ENCODE measurements at regions not wholly inside any gene's neighbourhood (a gene's known extent, or its start where the extent isn't known, plus 50 kb on each side); places are given as distances from the start of the nearest gene placed in this dataset.

DNA sequence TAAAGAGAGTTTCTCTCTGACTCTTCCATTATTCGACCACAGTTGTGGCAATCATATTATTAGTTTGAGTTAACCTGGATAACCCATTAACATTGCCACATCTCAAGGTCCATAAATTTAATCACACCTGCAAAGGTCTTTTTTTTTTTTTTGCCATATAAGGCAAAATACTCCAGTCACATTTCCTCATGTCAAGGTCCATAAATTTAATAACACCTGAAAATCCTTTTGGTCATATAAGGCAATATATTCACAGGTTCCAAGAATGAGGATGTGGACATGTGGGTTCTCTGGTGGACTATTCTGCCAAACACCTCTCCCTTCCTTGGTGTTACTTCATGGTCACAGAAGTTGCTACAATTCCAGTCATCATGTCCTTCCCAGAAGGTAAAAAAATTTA is 213.5 kb upstream of the COX7C start:
- Mint-ChIP-seq H3K9me3 (no peaks in the 10 kb centered on the region), H3K4me3 (no peak overlapping the region), H3K4me1 (ENCODE audit: low read depth) (no peaks in the 10 kb centered on the region), H3K27me3 (no peaks in the 10 kb centered on the region), H3K27ac (no peak overlapping the region), H3K36me3 (no peaks in the 10 kb centered on the region)
- DNase-seq = no peak
- CTCF ChIA-PET = interaction anchor here (0.7 kb wide), 1 partner anchor 476 kb away, joined by 3 read pairs; no protein-coding TSS in a partner anchor
- intact Hi-C loops (cut with micrococcal nuclease) = no loop called here
- POLR2A ChIA-PET = interaction anchor here (0.6 kb wide), 1 partner anchor 987 kb away, joined by 4 read pairs; no protein-coding TSS in a partner anchor

DNA sequence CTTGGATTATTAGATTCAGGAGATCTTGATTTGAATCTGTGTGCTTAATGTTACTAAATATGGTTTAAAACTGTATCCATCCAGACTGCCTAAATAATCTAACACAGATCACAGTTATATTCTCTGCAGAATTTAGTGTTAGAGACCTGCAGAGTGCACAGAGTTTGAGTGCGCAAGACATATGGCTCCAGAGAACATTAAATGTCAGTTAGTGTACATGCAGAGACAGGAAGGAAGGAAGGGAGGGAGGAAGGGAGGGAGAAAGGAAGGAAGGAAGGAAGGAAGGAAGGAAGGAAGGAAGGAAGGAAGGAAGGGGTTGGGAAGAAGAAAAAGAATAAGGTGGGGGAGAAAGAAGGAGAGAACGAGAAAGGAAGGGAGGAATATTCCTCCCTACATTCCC is 210.0 kb upstream of the COX7C start:
- no peaks in the 10 kb centered on the region for H3K36me3 Mint-ChIP-seq
- H3K27ac Mint-ChIP-seq = no peak overlapping the region
- no peaks in the 10 kb centered on the region for H3K4me1 Mint-ChIP-seq (ENCODE audit: low read depth)
- no peaks in the 10 kb centered on the region for H3K9me3 Mint-ChIP-seq
- no peak overlapping the region for H3K4me3 Mint-ChIP-seq
- DNase-seq = no peak
- intact Hi-C loops (cut with micrococcal nuclease) = no loop called here
- ChIA-PET POLR2A (no interaction called here), CTCF (no interaction called here)
- H3K27me3 Mint-ChIP-seq = no peaks in the 10 kb centered on the region

DNA sequence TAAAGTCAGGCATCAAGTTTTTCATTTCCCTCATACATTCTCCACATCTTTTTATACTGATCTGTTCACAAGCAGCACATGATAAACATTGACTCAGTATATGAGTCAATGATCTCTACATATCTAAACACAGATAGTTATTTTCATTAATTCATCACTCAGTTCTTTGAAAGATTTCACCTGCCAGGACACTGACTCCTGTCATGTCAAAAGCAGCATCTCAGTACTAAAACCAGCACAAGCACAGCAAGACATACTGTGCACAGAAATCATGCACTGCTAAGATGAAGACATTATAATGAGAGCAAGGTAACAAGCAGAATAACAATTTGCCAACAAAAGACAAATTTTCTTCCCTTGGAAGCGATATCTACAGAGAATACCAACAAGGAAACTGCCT is 206.1 kb upstream of the COX7C start:
- Mint-ChIP-seq H3K27ac (no peak overlapping the region), H3K27me3 (no peaks in the 10 kb centered on the region), H3K4me1 (ENCODE audit: low read depth) (no peaks in the 10 kb centered on the region), H3K9me3 (no peaks in the 10 kb centered on the region), H3K36me3 (no peaks in the 10 kb centered on the region), H3K4me3 (no peak overlapping the region)
- no peak for DNase-seq
- intact Hi-C loops (cut with micrococcal nuclease) = no loop called here
- CTCF ChIA-PET = no interaction called here
- POLR2A ChIA-PET = no interaction called here

DNA sequence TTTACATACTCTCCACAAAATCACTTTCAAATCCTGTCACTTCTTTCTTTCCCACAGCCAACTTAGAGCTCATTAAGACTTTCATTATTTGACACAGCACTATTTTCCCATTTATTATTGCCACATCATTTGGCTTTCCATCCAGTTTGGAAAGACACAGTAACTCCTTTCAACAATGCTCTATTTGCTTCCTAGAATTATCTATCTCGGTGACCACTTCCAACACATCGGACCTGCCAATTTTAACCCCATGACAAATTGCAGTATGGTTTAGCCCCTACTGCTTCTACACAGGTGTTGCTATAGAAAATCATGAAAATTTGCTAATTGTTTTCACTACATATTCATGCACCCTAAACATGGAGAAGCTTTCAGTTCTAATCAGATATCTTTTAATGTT is 190.6 kb upstream of the COX7C start:
- intact Hi-C loops (cut with micrococcal nuclease) = no loop called here
- peaks cover 5% of the 10 kb centered on the region for H3K27me3 Mint-ChIP-seq
- ChIA-PET CTCF (no interaction called here), POLR2A (no interaction called here)
- no peak overlapping the region for H3K4me3 Mint-ChIP-seq
- DNase-seq = no peak
- no peak overlapping the region for H3K27ac Mint-ChIP-seq
- H3K9me3 Mint-ChIP-seq = peaks cover 3% of the 10 kb centered on the region
- no peaks in the 10 kb centered on the region for H3K4me1 Mint-ChIP-seq (ENCODE audit: low read depth)
- H3K36me3 Mint-ChIP-seq = no peaks in the 10 kb centered on the region

DNA sequence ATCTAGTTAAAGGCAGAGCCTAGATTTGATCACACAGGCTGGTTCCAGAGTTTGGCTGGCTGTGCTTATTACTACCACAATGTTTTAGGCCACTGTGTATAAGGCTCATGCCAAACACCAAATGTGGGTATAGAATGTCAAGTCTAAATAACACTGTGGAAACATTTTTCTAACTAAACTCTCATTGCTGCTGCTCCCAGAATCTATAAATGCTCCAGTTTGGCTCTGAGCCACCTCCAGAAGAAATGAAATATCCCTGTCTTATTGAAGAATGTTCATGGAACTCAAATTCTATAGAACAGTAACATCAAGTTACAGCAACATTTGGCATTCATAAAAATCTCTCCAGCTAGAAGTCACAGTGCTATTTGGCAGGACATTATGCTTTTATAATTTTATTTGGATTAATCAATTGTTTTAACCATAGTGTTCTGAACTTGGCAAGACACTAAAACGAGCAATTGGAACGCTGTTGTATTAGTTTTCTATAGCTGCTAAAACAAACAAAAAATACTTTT is 178.1 kb upstream of the COX7C start:
- ChIA-PET CTCF (no interaction called here), POLR2A (no interaction called here)
- no peak for DNase-seq
- no peaks in the 10 kb centered on the region for H3K9me3 Mint-ChIP-seq
- no peak overlapping the region for H3K27ac Mint-ChIP-seq
- H3K36me3 Mint-ChIP-seq = no peaks in the 10 kb centered on the region
- no peaks in the 10 kb centered on the region for H3K27me3 Mint-ChIP-seq
- H3K4me3 Mint-ChIP-seq = no peak overlapping the region
- intact Hi-C loops (cut with micrococcal nuclease) = no loop called here
- H3K4me1 Mint-ChIP-seq (ENCODE audit: low read depth) = no peaks in the 10 kb centered on the region

DNA sequence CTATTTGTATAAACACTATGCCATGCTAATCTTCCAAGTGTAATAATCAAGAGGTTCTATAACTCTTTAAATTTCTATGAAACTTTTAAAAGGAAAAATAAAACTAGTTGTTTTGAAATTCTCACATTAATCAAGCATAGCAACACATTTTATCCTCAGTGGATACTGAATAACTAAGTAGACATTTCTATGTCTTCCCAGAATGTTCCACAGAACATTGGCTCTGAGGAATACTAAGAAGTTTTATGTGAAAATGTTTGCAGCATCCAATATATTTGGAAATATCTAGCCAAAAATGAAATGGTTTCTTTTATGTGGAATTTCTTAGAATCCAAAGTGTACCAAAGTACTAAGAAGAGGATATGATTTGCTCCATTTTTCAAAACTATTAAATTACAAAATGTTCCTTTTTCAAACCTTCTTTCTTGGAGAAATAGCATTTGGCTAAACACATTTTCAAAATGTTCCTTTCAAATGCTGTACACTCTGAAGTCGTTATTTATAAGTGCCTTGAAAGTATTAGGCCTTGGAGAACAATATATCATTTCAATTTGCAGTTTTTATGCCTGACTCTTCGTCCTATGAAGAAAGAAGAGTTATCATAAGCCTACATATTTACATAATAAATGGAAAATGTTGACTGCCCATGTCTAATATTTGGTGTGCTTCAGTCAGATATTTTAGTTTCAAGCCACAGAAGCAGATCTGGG is 175.6 kb upstream of the COX7C start:
- DNase-seq = no peak
- ChIA-PET POLR2A (no interaction called here), CTCF (no interaction called here)
- Mint-ChIP-seq H3K4me3 (no peak overlapping the region), H3K36me3 (no peaks in the 10 kb centered on the region), H3K4me1 (ENCODE audit: low read depth) (no peaks in the 10 kb centered on the region), H3K9me3 (no peaks in the 10 kb centered on the region), H3K27me3 (no peaks in the 10 kb centered on the region), H3K27ac (no peak overlapping the region)
- intact Hi-C loops (cut with micrococcal nuclease) = no loop called here

DNA sequence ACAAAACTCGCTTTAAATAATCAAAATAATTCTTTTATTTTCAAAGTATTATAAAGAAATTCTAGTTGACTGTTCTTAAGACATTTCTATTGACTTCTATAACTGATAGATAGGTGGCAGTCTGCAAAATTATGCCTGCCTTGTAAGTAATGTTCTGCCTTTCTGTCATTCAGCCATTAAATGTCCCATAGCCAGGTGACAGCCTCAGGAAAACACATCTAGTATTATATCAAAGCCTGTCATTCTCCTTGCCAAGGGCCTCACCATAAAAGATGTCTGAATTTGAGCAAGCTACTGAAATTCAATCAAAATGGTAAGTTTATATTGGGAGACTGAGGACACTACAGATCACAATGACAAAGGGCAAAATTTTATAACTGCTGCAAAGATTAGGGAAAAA is 170.4 kb upstream of the COX7C start:
- intact Hi-C loops (cut with micrococcal nuclease) = no loop called here
- no peak overlapping the region for H3K4me3 Mint-ChIP-seq
- H3K27me3 Mint-ChIP-seq = no peaks in the 10 kb centered on the region
- no peak overlapping the region for H3K27ac Mint-ChIP-seq
- ChIA-PET POLR2A (no interaction called here), CTCF (no interaction called here)
- no peak for DNase-seq
- no peaks in the 10 kb centered on the region for H3K36me3 Mint-ChIP-seq
- H3K9me3 Mint-ChIP-seq = peaks cover 4% of the 10 kb centered on the region
- H3K4me1 Mint-ChIP-seq (ENCODE audit: low read depth) = no peaks in the 10 kb centered on the region

DNA sequence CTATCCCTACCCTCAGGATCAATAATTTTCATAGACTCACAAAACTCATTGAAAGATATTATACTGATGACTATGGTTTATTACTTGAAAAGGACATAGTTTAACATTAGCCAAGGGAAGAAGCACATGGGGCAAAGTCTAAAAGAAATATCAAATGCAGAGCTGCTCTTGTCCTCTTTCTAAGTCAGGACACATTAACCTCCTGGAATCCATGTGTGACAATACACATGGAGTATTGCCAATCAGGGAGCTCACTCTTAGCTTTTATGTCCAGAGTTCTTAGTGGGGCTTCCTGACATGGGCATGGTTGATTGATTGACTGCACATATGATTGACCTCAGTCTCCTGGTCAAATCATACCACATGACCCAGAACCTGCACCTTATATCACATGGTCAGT is 165.5 kb upstream of the COX7C start:
- no peaks in the 10 kb centered on the region for H3K27me3 Mint-ChIP-seq
- ChIA-PET CTCF (no interaction called here), POLR2A (no interaction called here)
- H3K4me3 Mint-ChIP-seq = no peak overlapping the region
- H3K9me3 Mint-ChIP-seq = peaks cover 4% of the 10 kb centered on the region
- no peak overlapping the region for H3K27ac Mint-ChIP-seq
- DNase-seq = no peak
- H3K36me3 Mint-ChIP-seq = no peaks in the 10 kb centered on the region
- H3K4me1 Mint-ChIP-seq (ENCODE audit: low read depth) = no peaks in the 10 kb centered on the region
- intact Hi-C loops (cut with micrococcal nuclease) = no loop called here

DNA sequence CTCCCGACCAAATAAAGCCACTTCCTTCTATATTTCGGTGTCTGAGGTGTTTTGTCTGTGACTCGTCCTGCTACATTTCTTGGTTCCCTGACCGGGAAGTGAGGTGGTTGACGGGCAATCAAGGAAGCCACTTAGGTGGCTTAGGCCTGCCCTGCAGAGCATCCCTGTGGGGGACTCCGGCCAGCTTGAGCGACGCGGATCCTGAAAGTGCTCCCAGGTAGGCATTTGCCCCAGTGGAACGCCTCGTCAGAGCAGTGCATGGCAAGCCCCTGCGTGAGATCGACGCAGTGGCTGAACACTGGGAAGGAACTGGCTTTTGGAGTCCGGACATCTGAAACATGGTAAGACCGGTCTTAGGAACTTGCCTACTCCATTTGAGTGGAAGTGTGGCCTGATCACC is 157.2 kb upstream of the COX7C start:
- no peak overlapping the region for H3K27ac Mint-ChIP-seq
- CTCF ChIA-PET = no interaction called here

DNA sequence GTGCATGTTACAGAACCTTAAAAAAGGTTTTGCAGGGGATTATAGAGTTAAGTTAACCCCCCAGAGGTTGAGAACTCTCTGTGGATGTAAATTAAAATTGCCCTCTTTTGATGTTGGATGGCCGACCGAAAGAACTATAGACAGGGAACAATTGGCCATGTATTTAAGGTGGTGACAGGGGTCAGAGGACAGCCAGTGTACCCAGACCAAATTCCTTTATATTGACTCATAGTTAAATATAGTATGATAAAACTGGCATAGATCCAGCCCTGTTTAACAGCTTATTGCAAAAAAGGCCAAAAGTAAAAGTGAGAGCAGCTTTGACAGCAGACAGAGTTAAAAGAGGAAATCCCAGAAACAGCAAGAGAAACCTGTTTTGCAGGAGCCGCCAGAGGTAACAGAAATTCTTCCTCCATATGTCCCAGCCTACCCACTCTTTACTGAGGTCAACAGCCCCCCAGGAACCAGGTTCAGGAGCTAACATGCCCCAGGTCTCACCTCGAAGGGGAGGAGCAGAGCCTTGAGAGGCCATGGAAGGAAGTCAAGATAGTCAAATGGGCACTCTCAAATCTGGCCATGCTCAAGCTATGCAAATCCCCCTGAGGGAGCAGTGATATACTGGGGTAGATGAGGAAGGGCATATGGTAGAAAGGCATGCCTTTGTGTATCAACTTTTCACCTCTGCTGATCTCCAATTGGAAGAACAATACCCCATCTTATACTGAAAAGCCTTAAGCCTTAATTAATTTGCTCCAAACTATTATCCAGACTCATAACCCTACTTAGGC is 156.4 kb upstream of the COX7C start:
- Mint-ChIP-seq H3K27me3 (no peaks in the 10 kb centered on the region), H3K36me3 (no peaks in the 10 kb centered on the region), H3K4me3 (no peak overlapping the region), H3K9me3 (peaks cover 36% of the 10 kb centered on the region), H3K4me1 (ENCODE audit: low read depth) (no peaks in the 10 kb centered on the region), H3K27ac (no peak overlapping the region)
- CTCF ChIA-PET = no interaction called here
- intact Hi-C loops (cut with micrococcal nuclease) = no loop called here
- POLR2A ChIA-PET = no interaction called here
- DNase-seq = no peak

More for the DNA sequence above, 157.2 kb upstream of the COX7C start:
- H3K36me3 Mint-ChIP-seq = no peaks in the 10 kb centered on the region
- H3K9me3 Mint-ChIP-seq = peaks cover 29% of the 10 kb centered on the region
- H3K4me3 Mint-ChIP-seq = no peak overlapping the region
- POLR2A ChIA-PET = no interaction called here
- no peaks in the 10 kb centered on the region for H3K27me3 Mint-ChIP-seq
- intact Hi-C loops (cut with micrococcal nuclease) = no loop called here
- no peak for DNase-seq
- H3K4me1 Mint-ChIP-seq (ENCODE audit: low read depth) = no peaks in the 10 kb centered on the region

DNA sequence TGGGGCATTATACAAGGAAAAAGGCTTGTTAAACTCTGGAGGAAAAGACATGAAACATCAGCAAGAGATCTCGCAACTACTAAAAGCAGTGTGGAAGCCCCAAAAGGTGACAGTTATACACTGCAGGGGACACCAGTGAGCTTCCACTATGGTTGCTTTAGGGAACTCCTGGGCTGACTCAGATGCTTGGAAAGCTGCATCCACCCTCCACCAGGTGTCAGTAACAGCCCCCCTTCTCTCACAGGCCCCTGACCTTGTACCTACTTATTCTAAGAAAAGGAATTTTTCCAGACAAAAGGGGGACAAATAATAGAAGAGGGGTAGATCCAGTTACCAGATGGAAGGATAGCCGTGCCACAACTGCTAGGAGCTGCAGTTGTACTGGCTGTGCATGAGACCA is 154.4 kb upstream of the COX7C start:
- ChIA-PET POLR2A (no interaction called here), CTCF (no interaction called here)
- Mint-ChIP-seq H3K36me3 (no peaks in the 10 kb centered on the region), H3K9me3 (peaks cover 36% of the 10 kb centered on the region), H3K4me3 (no peak overlapping the region), H3K27ac (no peak overlapping the region), H3K27me3 (no peaks in the 10 kb centered on the region), H3K4me1 (ENCODE audit: low read depth) (no peaks in the 10 kb centered on the region)
- intact Hi-C loops (cut with micrococcal nuclease) = no loop called here
- no peak for DNase-seq

DNA sequence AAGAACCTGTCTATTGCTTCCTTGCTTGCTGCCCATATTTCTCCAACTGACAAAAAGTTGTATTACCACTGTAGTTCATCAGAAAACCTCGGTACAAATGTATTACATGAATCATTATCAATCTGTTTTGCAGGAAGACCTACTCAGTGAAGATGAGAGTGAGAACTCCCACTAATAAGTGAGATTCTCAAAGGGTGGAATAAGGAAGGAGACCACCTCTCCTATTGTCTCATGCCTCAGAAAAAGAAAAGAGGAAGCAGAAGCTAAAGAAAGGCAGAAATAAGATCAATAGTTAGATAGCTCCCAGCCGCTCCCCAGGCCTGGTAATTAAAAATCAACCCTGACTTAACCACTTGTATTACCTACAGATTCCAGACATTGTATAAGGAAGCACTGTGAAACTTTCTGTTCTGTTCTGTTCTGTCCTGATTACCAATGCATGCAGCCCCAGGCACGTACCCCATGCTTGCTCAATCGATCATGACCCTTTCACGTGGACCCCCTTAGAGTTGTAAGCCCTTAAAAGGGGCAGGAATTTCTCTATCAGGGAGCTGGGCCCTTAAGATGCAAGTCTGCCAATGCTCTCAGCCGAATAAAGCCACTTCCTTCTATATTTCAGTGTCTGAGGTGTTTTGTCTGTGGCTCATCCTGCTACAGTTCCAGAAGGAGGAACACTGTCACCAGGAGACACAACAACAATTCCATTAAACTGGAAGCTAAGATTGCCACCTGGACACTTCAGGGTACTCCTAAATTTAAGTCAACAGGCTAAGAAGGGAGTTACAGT is 152.5 kb upstream of the COX7C start:
- Mint-ChIP-seq H3K4me3 (no peak overlapping the region), H3K27me3 (no peaks in the 10 kb centered on the region), H3K9me3 (peaks cover 32% of the 10 kb centered on the region), H3K4me1 (ENCODE audit: low read depth) (no peaks in the 10 kb centered on the region), H3K27ac (no peak overlapping the region), H3K36me3 (no peaks in the 10 kb centered on the region)
- CTCF ChIA-PET = no interaction called here
- POLR2A ChIA-PET = no interaction called here
- DNase-seq = no peak
- intact Hi-C loops (cut with micrococcal nuclease) = no loop called here

Data from activated CD4-positive, alpha-beta memory T cell treated with anti-CD3 and anti-CD28 coated beads for 36 hours (primary cell).